Activated CD8-positive, alpha-beta memory T cell treated with anti-CD3 and anti-CD28 coated beads, Interleukin-2, amount 10 ng/mL, durations not matched to agents 7 days and 5 days (primary cell): ENCODE measurements at regions not wholly inside any gene's neighbourhood (a gene's known extent, or its start where the extent isn't known, plus 50 kb on each side); places are given as distances from the start of the nearest gene placed in this dataset.

Experiments
- ATAC-seq: fragments of 150-1000 bp; cut with Tn5 transposase; one replicate; pipeline ENCODE4 v1.10.0; 2021; ENCODE audit warnings: moderate library complexity
- CTCF ChIA-PET: fragments of 350-600 bp; sonication (Branson Sonifier 250); formaldehyde crosslinking; loops from one replicate; lab custom pipeline; 2021; ENCODE audit warnings: antibody characterized with exemption; lab: Charles Lee
- DNase-seq: peaks from one replicate; pipeline ENCODE4 v3.0.0-alpha.2; 2020
- H3K27ac Mint-ChIP-seq: one replicate; pipeline ENCODE4 v1.8.0; 2021; ENCODE audit warnings: mild to moderate bottlenecking, mixed read lengths
- H3K27me3 Mint-ChIP-seq: one replicate; pipeline ENCODE4 v1.8.0; 2021; ENCODE audit warnings: mixed read lengths
- H3K36me3 Mint-ChIP-seq: one replicate; pipeline ENCODE4 v1.8.0; 2021; ENCODE audit warnings: mild to moderate bottlenecking, mixed read lengths
- H3K4me1 Mint-ChIP-seq: one replicate; pipeline ENCODE4 v1.8.0; 2021; ENCODE audit warnings: mixed read lengths
- H3K4me3 Mint-ChIP-seq: one replicate; pipeline ENCODE4 v1.8.0; 2021; ENCODE audit warnings: mild to moderate bottlenecking, moderate library complexity, mixed read lengths
- H3K9me3 Mint-ChIP-seq: one replicate; pipeline ENCODE4 v1.8.0; 2022; ENCODE audit warnings: low read depth, mixed read lengths

DNA sequence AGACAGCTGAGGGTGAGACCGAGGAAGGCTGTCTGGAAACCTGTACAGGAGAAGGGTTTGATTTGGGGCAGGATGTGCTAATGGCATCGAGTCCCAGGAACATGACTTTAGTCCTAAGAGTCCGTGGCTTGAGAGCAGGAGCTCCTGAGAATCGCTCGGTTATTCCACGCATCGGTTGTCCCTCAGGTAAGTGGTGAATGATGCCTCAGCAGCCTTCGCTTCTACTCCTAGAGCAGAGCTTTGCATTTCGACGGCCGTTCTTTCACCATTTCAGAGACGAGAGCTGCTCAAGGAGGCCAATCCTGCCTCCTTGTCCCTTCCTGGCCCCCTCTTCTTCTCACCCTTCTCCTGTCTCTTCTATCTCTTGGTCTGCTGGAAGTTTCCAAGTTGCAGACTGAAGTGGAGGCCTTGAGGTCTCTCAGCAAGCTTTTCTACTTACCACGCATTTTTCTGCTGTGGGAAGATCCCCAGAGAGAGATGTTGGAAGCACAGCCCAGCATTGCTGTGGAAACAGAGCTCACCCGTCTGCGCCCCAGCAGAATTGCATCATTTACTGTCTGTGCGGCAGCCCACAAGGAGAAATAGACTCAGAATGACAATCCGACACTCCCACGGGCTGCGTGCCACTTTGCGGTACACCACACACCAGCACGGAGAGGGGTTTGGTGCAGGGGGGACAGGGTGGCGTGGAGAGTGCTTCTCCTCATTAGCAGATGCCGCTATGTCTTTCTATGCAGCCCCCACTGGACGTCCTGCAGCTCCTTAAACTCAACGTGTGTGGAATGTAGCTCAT lies 270.7 kb upstream of the C1orf174 start:
- no peaks in the 10 kb centered on the region for H3K4me1 Mint-ChIP-seq
- no peaks in the 10 kb centered on the region for H3K9me3 Mint-ChIP-seq
- H3K27me3 Mint-ChIP-seq = peaks cover 2% of the 10 kb centered on the region
- ATAC-seq (no peak), DNase-seq (no peak)
- H3K36me3 Mint-ChIP-seq = no peaks in the 10 kb centered on the region
- H3K27ac Mint-ChIP-seq = no peak overlapping the region
- CTCF ChIA-PET = no interaction called here
- no peak overlapping the region for H3K4me3 Mint-ChIP-seq

DNA sequence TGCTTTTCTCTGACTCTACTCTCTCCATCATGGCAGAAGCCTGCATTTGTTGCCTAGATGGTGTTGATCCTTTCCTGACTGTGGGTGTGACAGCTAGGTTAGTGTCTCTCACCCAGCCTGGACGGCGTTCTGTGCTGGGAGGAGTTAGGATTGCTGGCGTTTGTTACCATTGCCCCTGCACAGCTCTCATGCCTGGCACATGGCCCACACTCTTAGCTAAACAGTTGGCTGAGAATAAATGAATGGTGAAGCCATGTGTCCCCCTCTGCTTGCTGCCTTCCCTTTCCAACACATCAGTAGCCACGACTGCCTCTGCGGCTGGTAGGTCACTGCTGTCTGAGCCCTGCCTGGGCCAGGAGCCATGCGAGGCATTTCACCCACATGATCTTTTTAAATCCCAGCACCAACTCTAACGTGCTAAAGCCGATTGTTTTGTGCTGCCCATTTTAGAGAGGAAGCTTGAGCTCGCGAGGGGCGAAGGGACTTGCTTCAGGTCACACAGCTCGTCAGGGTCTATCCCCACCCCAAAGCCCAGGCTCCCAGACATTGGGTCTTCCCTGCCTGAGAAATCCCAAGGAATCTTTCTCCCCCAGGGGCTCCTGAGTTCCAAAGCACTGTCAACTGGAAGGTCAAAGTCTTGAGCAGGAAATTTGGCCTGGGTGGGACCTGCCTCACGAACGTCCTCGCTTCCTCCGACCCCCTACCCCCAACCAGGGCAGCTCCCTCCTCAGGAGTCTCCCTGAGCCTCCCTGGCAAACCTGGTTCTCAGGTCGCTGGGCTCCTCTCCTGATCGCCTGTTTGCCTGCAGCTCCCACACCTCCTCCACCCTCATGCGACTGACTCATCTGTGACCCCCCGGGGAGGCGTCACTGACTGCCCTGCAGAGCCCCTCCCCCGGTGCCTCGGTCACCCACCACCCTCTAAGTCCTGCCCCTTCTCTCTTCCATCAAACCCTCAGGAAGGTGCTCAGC lies 271.7 kb upstream of the C1orf174 start:
- Mint-ChIP-seq H3K4me3 (no peak overlapping the region), H3K27me3 (peaks cover under 1% of the 10 kb centered on the region), H3K36me3 (no peaks in the 10 kb centered on the region), H3K9me3 (no peaks in the 10 kb centered on the region), H3K4me1 (no peaks in the 10 kb centered on the region), H3K27ac (no peak overlapping the region)
- DNase-seq (peak; percentile 16), ATAC-seq (no peak)
- CTCF ChIA-PET = no interaction called here

DNA sequence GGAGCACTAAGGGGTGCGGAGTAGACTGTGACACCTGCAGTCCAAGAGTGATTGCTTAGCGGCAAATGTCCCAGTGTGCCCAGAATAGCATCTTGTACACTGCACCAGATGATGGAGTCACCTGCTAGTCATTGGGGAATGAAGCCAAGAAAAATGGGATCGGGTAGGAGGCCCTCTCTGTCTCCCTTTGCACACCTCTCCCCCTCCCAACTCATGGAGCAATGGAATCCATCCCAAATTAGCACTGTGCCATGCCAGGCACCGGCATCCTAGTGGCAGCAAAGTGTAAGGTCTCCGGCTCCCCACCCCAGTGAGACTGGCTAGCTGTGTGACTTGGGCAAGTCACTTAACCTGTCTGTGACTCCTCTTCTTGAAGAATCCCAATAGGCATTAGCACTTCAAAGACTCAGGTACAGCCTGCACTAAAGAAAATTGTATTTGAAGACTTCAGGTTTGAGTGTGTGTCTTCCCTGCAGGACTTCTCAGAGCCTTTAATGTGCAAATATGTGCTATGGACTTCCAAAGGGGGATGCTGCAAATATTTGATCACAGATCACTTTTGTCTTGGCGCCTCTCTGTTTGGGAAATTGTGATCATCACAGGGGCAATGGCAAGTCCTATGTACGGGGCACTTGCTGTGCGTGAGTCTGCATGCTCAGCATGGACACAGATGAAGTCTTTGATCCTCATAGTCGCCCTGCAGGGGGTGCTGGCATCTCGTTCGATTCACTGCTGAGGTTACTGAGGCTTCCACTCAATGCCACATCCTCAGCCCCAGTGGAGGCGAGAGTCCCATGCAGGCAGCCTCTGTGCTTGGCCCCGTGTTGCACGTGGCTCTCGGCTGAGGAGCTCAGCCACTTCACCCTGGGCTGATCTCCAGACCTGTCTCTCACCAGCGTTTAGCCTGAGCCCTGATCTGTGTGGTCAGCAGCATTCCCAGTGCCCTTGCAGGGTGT lies 272.9 kb upstream of the C1orf174 start:
- peak; percentile 71 for ATAC-seq

DNA sequence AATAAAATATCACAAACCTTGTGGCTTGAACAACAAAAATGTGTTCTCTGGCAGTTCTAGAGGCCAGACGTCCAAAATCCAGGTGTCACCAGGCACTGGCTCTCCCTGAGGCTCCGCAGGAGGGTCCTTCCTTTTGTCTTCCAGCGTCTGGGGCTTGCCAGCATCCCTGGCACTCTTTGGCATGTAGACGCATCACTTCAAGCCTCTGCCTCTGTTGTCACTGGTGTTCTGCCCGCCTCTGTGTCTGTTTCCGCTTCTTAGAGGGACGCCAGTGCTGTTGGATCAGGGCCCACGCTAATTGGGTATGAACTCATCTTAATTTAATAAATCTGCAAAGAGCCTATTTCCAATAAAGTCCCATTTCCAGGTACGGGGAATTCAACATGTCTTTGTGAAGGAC lies 273.7 kb upstream of the C1orf174 start:
- CTCF ChIA-PET = no interaction called here
- DNase-seq (peak; percentile 22), ATAC-seq (no peak)
- Mint-ChIP-seq H3K27me3 (no peaks in the 10 kb centered on the region), H3K36me3 (no peaks in the 10 kb centered on the region), H3K9me3 (no peaks in the 10 kb centered on the region), H3K27ac (no peak overlapping the region), H3K4me1 (no peaks in the 10 kb centered on the region), H3K4me3 (no peak overlapping the region)

More for the DNA sequence above, 272.9 kb upstream of the C1orf174 start:
- H3K27me3 Mint-ChIP-seq = no peaks in the 10 kb centered on the region
- no peaks in the 10 kb centered on the region for H3K9me3 Mint-ChIP-seq
- DNase-seq = peak; percentile 66
- H3K27ac Mint-ChIP-seq = no peak overlapping the region
- H3K36me3 Mint-ChIP-seq = no peaks in the 10 kb centered on the region
- H3K4me3 Mint-ChIP-seq = no peak overlapping the region
- CTCF ChIA-PET = no interaction called here
- no peaks in the 10 kb centered on the region for H3K4me1 Mint-ChIP-seq

DNA sequence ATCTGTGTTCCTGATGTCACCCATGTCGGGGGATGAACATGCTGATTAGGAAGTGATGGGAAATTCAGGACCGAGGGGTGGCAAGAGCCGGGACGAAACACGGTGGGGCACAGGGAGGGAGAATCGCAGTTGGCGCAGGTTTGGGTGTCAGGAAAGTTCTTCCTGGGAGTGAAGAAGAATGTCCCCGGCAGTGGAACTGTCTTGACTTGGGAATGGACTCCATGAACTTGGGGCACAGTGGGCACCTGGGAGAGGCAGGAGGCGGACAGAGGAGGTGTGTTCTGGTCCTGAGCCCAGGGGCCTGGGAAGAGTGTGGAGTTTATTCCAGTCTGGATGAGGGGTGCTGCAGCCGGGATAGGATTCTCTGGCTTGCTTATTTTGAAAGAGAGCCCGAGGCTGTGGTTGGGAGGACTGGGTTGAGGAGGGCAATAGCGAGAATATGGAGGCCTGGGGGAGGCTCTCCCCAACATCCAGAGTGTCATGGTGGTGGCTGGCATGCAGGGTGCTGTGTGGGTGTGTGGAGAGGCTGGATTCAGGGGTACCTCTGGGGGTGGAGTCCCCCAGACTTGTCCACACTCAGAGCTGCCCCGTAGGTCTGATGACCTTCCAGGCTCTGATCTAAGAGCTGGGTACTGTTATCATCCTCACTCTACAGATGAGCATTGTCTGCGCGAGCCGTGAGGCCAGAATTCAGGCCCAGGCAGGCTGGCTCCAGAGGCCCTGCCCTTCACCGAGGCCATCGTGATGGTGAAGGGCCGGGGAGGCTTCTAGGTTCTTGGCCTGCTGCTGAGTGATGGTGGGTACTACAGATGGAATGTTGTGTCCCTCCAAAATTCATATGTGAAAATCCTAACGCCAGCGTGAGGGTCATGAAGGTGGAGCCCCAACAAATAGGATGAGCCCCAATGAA lies 274.5 kb upstream of the C1orf174 start:
- no peak for ATAC-seq
- Mint-ChIP-seq H3K36me3 (no peaks in the 10 kb centered on the region), H3K4me3 (no peak overlapping the region), H3K27me3 (no peaks in the 10 kb centered on the region), H3K9me3 (no peaks in the 10 kb centered on the region), H3K27ac (no peak overlapping the region), H3K4me1 (no peaks in the 10 kb centered on the region)
- CTCF ChIA-PET = no interaction called here
- peak; percentile 15 for DNase-seq

DNA sequence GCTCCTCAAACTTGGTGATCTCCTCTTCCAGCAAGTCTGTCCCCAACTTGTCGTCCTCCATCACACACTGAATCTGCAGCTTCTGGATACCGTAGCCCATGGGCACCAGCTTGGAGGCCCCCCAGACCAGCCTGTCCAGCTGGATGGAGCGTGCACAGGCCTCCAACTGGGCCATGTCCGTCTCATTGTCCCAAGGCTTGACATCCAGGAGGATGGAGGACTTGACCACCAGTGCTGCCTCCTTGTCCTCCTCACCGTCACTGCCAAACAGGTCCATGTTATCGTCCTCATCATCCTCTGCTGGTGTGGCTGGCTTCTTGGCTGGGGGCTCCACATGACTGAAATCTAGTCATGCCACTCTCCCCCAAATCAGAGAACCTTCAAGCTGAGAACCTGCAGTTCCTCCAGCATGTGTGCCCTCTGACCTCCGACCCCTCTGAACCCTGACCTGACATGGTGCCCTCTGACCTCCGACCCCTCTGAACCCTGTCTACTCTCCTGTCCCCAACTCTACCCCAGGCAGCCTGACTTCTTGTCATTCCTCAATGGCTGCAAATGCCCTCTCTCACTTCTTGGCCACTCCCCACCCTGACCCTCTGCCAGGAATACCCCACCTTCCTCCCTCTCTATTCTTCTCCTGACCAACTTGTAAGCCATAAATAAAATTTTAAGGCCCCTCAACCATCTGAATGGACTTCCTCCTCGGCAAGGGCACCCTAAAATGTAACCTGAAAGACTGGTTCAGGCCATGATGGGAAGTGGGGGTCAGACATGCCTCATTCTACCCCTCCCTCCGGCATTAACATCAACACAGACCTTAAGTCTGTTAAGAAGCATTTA lies 275.7 kb upstream of the C1orf174 start:
- Mint-ChIP-seq H3K4me1 (no peaks in the 10 kb centered on the region), H3K27me3 (no peaks in the 10 kb centered on the region), H3K36me3 (no peaks in the 10 kb centered on the region), H3K4me3 (no peak overlapping the region), H3K9me3 (no peaks in the 10 kb centered on the region), H3K27ac (no peak overlapping the region)
- no peak for ATAC-seq
- peak; percentile 30 for DNase-seq
- CTCF ChIA-PET = no interaction called here

DNA sequence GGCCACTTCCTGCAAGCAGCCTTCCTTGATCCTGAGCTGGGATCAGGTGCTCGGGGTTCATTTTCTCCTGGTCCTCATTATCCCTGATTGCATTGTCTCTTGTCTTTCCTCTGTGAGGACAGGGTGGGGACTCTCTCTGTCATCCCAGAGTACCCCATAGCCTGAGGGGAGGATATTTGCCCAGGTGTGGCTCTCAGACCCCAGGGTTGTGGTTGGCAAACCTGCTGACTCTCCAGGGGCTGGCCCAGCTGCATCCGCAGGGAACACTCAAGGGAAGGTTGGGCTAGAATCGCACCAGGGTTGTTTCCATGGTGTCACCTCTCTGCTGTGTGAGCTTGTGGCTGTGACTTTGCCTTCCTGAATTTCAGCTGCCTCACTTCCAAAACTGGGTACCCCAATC lies 276.8 kb upstream of the C1orf174 start:
- no peaks in the 10 kb centered on the region for H3K27me3 Mint-ChIP-seq
- no peak for DNase-seq
- H3K4me1 Mint-ChIP-seq = no peaks in the 10 kb centered on the region
- ATAC-seq = no peak
- H3K4me3 Mint-ChIP-seq = no peak overlapping the region
- H3K9me3 Mint-ChIP-seq = no peaks in the 10 kb centered on the region
- no peaks in the 10 kb centered on the region for H3K36me3 Mint-ChIP-seq
- CTCF ChIA-PET = no interaction called here
- no peak overlapping the region for H3K27ac Mint-ChIP-seq

DNA sequence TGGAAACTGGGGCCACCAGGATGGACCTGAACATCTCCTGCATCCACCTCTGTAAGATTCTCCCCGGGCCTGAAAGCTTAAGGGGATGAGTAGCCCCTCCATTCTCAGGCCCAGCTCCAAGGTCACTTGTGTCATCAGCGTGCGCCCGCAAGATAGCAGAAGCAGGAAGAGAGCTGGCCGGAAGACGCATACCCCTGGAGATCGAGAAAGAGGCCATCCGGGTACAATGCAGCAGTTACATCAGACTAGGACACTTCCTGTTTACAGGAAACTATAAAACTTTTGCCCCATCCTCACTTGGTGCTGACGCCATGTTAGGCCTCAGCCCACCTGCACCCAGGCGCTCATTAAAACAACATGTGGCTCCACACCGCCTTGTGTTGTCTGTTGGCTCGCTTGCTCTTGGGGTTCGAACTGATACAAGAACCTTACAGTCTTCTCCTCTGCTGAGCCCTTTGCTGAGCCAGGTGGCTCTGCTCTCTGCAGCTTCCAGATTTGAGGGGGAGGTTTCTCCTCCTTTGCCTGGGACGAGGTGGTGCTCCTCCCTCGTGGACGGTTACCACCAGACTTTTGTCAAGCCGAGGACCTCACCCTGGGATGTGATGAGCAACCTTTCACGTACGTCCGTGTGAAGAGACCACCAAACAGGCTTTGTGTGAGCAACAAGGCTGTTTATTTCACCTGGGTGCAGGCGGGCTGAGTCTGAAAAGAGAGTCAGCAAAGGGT lies 277.5 kb upstream of the C1orf174 start:
- no peaks in the 10 kb centered on the region for H3K27me3 Mint-ChIP-seq
- no peaks in the 10 kb centered on the region for H3K4me1 Mint-ChIP-seq
- H3K9me3 Mint-ChIP-seq = no peaks in the 10 kb centered on the region
- ATAC-seq (no peak), DNase-seq (no peak)
- no peak overlapping the region for H3K4me3 Mint-ChIP-seq
- H3K36me3 Mint-ChIP-seq = no peaks in the 10 kb centered on the region
- CTCF ChIA-PET = no interaction called here
- no peak overlapping the region for H3K27ac Mint-ChIP-seq

DNA sequence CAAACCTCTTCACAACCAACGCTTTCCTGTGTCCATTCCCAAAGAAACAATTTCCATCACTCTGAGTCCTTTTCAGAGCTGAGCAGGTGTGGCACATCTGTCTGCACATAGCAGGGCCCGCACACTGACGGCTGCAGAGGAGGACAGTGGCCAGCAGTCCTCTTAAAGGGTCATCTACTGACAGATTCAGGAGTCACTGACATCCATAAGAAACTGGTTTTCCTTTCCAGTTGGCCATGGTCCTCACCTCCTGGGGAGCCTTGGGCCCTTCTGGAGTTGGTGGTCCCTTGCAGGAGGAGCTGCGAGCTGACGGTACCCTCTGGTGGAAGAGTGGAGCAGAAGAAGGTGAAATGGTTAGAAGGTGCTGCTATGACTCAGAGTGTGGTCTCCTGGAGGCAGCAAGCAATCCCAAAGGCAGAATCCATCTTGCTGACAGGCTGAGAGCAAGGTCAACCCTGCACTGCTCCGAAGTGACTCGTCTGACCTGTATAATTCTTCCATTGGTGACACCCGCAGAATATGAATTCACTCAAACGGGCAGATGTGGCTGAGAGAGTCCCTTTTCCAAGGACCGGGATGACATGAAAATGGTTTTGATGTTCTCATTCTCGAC lies 278.5 kb upstream of the C1orf174 start:
- no peak for DNase-seq
- Mint-ChIP-seq H3K4me3 (no peak overlapping the region), H3K27ac (no peak overlapping the region), H3K36me3 (no peaks in the 10 kb centered on the region), H3K27me3 (no peaks in the 10 kb centered on the region), H3K9me3 (no peaks in the 10 kb centered on the region), H3K4me1 (no peaks in the 10 kb centered on the region)
- ATAC-seq = no peak
- CTCF ChIA-PET = no interaction called here

DNA sequence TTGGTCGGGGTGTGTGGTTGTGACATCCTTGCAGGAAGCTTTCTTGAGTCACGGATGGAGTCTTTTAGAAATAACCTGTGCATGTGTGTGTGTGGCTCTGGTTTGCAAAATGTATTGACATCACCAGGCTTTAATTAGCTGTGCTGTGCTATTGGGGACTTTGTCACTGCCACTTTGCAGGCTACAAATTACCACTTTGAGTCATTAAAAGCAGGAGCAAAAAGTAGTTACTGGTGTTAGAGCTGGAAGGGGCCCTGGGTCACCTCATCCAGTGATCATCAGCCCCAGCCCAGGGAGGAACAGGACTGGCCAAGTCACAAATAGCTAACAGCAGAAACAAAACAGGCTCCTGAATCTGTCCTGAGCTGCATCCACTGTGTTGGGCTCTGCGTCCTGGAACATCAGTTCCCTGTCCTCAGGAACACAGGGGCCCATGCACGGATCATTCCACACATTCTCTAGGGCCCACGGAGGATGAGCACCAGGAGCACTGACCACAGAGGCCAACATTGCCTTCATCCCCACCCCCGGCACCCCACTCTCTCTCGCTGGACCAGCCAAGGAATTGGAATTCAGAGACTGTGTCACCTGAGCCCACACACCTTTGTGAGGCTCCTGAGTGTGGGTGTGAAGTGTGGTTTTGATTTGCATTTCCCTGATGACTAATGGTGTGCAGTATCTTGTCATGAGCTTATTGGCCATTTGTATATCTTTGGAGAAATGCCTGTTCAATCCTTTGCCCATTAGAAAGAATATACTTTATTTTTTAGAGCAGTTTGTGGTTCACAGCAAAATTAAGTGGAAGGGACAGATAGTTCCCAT lies 280.1 kb upstream of the C1orf174 start:
- no peaks in the 10 kb centered on the region for H3K4me1 Mint-ChIP-seq
- DNase-seq = no peak
- H3K36me3 Mint-ChIP-seq = no peaks in the 10 kb centered on the region
- CTCF ChIA-PET = no interaction called here
- no peaks in the 10 kb centered on the region for H3K9me3 Mint-ChIP-seq
- no peak for ATAC-seq
- H3K27me3 Mint-ChIP-seq = no peaks in the 10 kb centered on the region
- no peak overlapping the region for H3K27ac Mint-ChIP-seq
- no peak overlapping the region for H3K4me3 Mint-ChIP-seq
